Left colon (tissue), 2 donors: ENCODE measurements at regions not wholly inside any gene's neighbourhood (a gene's known extent, or its start where the extent isn't known, plus 50 kb on each side); places are given as distances from the start of the nearest gene placed in this dataset.
"Not testable (repeated sequence)": the region's sequence is repeated elsewhere in the genome, so short reads cannot be mapped to it uniquely, and the experiment has no call there.

Experiments
- ATAC-seq: fragments of 200-7000 bp; cut with Tn5 transposase; one replicate; pipeline ENCODE4 v1.9.1; 2020; ENCODE audit warnings: mild to moderate bottlenecking, moderate library complexity
- DNase-seq, 2 donors: peaks; one replicate each; pipeline ENCODE4 v3.0.0-alpha.2; 2020
- intact Hi-C, 2 donors: fragments of 100-400 bp; cut with DNase I in 1 of 2; cut with micrococcal nuclease in 1 of 2; formaldehyde crosslinking; loops; one replicate each; pipeline versions ENCODE4 v1.11.2 to v1.14.0; 2022; cut with DNase I, micrococcal nuclease
- donor health status: DM: no; HTN: no; CAD: no.
- donor health status: DM: yes; HTN: yes; CAD: no.

GRCh38 chr19:31517224-31518180 lies 168.3 kb upstream of the TSHZ3 start:
- ATAC-seq: no peak
- intact Hi-C loops: no loop called here
- no peak for DNase-seq

DNA sequence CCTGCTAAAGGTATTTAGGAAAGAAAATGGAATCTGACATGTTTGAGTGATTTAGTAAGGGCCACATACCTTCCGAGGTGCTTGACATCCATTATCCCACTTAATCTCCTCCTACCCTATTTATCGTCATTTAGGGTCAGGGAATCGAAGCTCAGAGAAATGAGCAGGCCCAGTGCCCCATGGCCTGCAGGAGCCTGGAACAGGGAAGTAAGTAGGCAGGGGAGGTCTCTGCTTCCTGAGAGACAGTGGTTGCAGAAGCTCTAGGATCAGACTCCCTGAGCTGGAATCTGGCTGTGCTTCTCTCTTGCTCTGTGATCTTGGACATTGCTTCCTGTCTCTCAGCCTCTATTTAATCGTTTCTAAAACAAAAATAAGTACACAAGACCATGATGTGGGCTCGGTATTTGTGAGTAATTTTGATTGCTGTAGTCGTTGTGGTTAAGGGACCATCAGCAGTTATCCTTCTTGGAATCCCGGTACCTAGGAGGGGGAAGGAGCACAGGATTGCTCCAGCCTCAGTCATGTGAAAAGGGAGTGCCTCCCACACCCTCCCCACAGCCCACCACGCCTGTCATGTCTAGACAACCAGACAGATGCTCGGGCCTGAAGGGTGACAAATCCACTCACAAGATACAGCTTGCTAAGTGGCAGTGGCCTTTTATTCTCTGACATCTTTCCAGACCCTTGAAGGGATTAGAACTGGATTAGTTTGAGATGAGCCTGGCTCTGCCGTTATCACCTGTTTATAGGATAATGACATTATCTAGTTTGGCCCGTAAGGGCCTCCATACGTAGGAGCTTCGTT lies 169.2 kb upstream of the TSHZ3 start:
- DNase-seq: no peak
- intact Hi-C loops: no loop called here
- no peak for ATAC-seq

- ATAC-seq (no peak), DNase-seq (no peak)
- intact Hi-C loops: no loop called here
Measured at GRCh38 chr19:31519256-31519655, 170.0 kb upstream of the TSHZ3 start.

DNA sequence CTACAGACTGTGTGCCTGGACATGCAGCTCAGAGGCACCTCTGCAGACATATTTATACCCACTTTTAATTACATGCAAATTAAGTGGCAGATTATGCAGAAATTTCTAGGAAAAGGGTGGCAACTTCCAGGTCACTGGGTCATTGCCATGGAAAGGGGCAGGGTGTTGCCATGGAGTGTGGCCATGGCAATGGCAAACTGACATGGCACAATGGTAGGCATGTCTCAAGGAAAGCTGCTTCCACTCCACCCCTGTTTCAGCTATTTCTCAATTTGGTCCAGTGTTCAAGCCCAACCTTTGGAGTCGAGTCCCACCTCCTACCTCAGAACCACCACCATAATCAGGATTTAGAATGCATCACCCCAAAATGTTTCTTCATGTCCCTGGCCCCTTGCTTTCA lies 170.7 kb upstream of the TSHZ3 start:
- ATAC-seq: no peak
- no peak for DNase-seq
- intact Hi-C loops: no loop called here

- intact Hi-C loops: no loop called here
- no peak for ATAC-seq
- DNase-seq: no peak
Measured at GRCh38 chr19:31520633-31521032, 171.4 kb upstream of the TSHZ3 start.

GRCh38 chr19:31525610-31526147 lies 176.4 kb upstream of the TSHZ3 start:
- intact Hi-C loops: no loop called here
- DNase-seq (no peak), ATAC-seq (no peak)

DNA sequence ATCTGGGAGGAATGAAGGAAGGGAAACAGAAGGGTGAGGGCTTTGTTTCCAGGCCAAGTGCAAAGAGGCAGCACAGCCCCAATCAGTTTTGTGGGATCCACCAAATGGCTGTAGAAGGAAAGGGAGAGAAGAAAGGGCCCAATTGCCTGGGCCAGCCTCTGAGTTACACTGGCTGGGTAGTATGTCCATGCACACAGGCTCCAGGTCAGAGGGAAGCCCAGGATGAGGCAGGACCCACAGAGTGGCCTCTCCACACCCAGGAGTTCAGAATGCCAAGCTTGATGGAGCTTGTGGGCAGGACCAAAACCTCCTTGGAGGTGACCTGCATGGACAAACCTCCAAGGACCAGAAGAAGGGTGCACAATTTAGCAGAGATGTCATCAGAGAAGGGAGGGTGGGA lies 178.2 kb upstream of the TSHZ3 start:
- intact Hi-C loops: no loop called here
- no peak for DNase-seq
- ATAC-seq: no peak

DNA sequence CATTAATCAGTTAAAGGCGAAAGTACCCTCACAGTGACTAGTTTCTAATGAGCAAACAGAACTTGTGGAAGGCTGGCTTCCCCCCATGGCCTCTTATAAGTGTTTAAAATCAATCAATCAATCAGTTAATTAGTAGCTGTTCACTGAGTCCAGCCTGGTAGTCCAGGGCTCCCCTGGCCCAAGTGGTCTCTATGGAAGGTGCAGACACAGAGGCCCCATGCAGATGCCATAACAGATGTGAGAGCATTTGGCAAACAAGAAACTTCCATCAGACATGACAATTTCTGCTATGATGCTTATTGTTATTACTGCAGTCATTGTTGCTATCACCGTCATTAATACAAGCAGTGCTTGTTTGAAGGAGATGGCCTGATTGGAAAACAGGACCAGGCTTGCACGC lies 179.0 kb upstream of the TSHZ3 start:
- no peak for ATAC-seq
- intact Hi-C loops: no loop called here
- DNase-seq: no peak

DNA sequence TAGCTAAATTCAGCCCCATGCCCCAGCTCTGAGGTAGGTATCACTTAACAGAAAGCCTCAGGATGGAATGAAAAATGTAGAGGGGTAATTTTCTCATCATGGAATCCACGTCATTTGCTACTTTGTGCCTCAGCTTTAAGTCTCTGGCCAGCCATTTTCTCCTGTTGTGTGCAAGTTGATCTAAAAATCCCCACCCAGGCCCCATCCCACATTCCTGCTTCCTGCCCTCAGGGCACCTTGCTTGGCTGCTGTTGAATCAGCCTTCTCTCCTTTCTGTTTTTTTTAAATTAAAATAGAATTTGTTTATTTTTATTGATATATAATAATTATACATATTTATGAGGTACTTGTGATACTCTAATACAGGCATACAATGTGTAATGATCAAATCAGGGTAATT lies 179.9 kb upstream of the TSHZ3 start:
- no peak for DNase-seq
- ATAC-seq: no peak
- intact Hi-C loops: no loop called here

DNA sequence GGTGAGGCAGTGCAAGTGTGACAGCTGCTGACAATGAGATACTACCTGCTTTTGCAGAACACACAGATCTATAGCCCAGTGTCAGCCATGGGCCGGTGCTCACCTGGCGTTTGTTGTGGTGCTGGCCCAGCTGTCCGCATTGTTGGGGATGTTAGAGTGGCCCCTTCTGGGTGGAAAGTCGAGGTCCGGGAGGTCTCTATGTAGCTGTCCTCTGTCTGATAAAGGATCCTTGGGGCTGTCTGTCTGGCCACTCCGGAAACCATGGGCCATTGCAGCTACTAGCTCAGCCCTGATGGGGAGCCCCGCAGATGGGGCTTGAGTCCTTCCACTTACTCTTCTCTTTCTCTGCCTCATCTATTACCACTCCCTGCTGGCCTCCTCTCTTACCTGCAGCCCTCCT lies 181.5 kb upstream of the TSHZ3 start:
- ATAC-seq (no peak), DNase-seq (no peak)
- intact Hi-C loops: no loop called here

DNA sequence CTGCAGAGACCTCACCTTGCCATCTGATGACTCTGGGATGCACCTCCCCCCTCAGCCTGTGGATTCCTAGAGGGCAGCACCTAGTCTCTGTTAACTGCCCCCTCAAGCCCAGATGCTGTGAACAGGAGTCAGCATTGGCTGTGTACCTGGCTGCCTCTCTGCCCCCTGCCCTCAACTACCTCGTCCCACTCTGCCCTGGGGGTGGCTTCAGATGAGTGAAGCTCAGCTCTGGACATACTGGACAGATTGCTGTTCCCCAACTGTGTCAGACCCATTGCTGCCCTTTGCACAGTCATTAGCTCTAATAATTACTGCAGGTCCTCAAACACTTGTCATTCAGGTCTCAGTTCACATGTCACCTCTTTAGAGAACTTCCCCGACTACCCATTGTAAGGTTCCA lies 182.1 kb upstream of the TSHZ3 start:
- DNase-seq (no peak), ATAC-seq (no peak)
- intact Hi-C loops: no loop called here

GRCh38 chr19:31532034-31532433 lies 182.8 kb upstream of the TSHZ3 start:
- intact Hi-C loops: no loop called here
- ATAC-seq: no peak
- no peak for DNase-seq

DNA sequence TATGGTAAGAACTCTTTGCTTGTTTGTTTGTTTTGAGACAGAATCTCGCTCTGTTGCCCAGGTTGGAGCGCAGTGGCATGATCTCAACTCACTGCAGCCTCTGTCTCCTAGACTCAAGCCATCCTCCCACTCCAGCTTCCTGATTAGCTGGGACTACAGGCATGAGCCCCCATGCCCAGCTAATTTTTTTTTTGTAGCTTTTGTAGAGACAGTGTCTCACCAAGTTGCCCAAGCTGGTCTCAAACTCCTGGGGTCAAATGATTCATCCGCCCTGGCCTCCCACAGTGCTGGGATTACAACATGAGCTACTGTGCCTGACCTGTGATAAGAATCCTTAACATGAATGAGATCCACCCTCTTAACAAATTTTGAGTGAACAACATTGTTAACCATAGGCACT lies 183.9 kb upstream of the TSHZ3 start:
- no peak for DNase-seq
- intact Hi-C loops: no loop called here
- ATAC-seq: no peak

- ATAC-seq (no peak), DNase-seq (no peak)
- intact Hi-C loops: no loop called here
Measured at GRCh38 chr19:31534231-31534630, 185.0 kb upstream of the TSHZ3 start.

- DNase-seq: no peak
- intact Hi-C loops: no loop called here
Measured at GRCh38 chr19:31534786-31535657, 185.8 kb upstream of the TSHZ3 start.

DNA sequence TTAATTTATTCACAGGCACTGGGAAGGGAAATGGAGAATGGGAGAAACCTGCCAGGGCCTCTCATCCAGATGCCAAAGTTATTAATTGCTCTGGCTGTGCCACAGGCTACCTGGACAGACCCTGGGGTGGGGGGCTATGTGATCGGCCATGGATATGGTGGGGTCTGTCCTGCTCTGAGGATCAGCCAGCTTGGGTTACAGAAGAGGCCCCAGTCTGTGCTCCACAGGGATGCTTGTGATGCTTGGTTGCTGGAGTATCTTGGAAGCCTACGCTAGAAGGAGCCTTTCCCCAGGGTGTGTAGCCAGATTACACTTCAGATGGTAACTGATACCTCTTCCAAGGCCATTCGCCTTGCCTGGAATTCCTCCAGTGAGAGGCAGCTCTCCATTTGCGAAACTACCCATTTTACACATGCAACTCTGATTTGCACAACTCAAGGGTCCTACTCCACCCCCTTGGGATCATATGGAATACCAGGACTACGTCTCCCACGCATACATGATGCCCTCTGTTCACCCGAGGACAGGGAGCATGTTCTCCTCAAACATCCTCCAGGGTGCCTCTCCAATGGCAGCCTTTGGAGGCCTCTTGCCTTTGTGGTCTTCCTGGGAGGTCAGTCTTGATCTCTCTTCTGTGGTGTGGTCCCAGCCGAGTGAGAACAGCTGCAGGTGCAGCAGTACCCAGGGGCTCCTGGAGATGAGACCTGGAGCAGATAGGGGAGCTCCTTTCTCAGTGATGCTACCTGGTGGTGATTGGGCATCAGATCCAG lies 186.6 kb upstream of the TSHZ3 start:
- DNase-seq (no peak), ATAC-seq (no peak)
- intact Hi-C loops: no loop called here

More at GRCh38 chr19:31534786-31535657, 185.8 kb upstream of the TSHZ3 start:
- no peak for ATAC-seq

- intact Hi-C loops: no loop called here
- DNase-seq: no peak
- ATAC-seq: no peak
Measured at GRCh38 chr19:31537136-31537535, 187.9 kb upstream of the TSHZ3 start.

GRCh38 chr19:31537902-31538301 lies 188.7 kb upstream of the TSHZ3 start:
- intact Hi-C loops, DNase-seq, ATAC-seq: not testable (repeated sequence)
